Stimulated activated naive CD8-positive, alpha-beta T cell treated with anti-CD3 and anti-CD28 coated beads, Interleukin-15, Interleukin-2, amounts not matched to agents 100 ng/mL and 50 ng/mL, for 24 hours (primary cell): ENCODE measurements at regions not wholly inside any gene's neighbourhood (a gene's known extent, or its start where the extent isn't known, plus 50 kb on each side); places are given as distances from the start of the nearest gene placed in this dataset.
"Not testable (repeated sequence)": the region's sequence is repeated elsewhere in the genome, so short reads cannot be mapped to it uniquely, and the experiment has no call there.

Experiments used
- H3K27ac Mint-ChIP-seq: one replicate; pipeline ENCODE4 v1.8.0; 2021; ENCODE audit warnings: mild to moderate bottlenecking, mixed read lengths
- H3K27me3 Mint-ChIP-seq: one replicate; pipeline ENCODE4 v1.8.0; 2021; ENCODE audit warnings: mixed read lengths
- H3K36me3 Mint-ChIP-seq: one replicate; pipeline ENCODE4 v1.8.0; 2021; ENCODE audit warnings: low read depth, mixed read lengths
- H3K4me1 Mint-ChIP-seq: one replicate; pipeline ENCODE4 v1.8.0; 2021; ENCODE audit warnings: low read depth, mixed read lengths
- H3K4me3 Mint-ChIP-seq: one replicate; pipeline ENCODE4 v1.8.0; 2021; ENCODE audit warnings: mild to moderate bottlenecking, mixed read lengths
- H3K9me3 Mint-ChIP-seq: one replicate; pipeline ENCODE4 v1.8.0; 2021; ENCODE audit warnings: mixed read lengths

DNA sequence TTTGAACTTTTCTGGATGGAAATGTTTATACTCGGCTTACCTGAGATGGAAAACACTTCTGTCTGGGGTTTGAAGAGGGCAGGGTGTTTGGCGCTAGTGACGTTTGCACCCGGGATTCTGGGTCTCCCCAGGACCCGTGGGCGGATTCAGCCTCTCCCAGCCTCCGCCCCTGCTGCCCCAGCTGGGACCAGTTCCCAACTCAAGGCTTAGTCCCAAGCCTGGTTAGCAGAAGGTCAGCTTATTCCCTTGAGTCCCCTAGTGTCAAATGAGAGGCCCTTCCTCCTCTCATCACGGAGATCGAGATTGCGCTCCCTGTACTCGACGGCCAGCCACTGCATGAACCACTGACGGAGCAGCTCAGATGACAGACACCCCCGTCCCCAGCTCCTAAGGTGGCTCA, 123.2 kb downstream of the RTP5 start:
- no peaks in the 10 kb centered on the region for H3K4me1 Mint-ChIP-seq
- no peaks in the 10 kb centered on the region for H3K9me3 Mint-ChIP-seq
- no peak overlapping the region for H3K27ac Mint-ChIP-seq
- peaks cover 3% of the 10 kb centered on the region for H3K36me3 Mint-ChIP-seq
- no peak overlapping the region for H3K4me3 Mint-ChIP-seq
- H3K27me3 Mint-ChIP-seq, result no peaks in the 10 kb centered on the region

DNA sequence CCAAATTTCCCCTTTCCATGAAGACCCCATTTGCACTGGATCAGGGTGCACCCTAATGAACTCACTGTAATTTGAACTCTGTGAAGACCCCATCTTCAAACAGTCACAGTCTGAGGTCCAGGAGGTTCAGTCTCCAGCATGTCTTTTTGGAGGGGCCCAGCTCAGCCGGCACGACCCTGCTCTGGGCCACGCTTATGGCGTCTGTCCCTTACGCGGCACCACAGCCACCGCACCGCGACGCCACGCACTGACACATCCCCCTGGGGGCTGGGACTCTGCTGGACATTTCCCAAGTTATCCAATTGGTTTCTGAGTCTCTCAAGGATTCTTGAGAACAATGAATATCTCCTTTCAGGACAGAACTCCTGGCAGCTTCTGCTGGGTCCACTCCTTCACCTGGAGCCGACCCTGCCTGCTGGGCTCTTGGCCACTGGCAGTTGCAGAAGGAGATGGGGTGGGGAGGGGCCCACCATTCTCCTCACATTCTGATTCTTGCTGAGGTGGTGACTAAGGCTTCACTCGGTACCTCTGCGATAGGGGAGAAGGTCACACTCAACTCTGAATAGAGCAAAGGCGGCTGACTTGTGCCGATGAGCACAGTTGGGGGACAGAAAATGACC, 124.0 kb downstream of the RTP5 start:
- Mint-ChIP-seq H3K27ac (no peak overlapping the region), H3K4me3 (no peak overlapping the region), H3K4me1 (no peaks in the 10 kb centered on the region), H3K36me3 (peaks cover 3% of the 10 kb centered on the region), H3K9me3 (no peaks in the 10 kb centered on the region), H3K27me3 (no peaks in the 10 kb centered on the region)

DNA sequence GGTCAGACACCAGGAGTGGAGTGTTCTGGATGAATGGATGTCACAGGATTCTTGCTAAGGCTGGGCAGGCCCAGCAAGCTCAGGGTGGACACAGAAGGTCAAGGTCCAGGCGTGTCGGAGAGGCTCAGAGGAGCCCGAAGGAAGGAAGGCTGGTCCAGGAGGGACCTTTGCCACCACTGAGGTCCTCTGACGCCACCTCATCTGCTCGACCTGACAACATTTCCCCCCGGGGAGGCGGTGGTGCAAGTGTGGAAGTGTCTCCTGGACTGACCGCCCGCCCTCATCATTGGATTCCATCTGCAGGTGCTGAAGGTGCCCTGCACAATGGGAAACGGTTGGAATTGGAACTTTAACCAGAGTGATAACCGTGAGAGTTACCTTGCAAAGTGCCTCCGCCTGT, 124.6 kb downstream of the RTP5 start:
- Mint-ChIP-seq H3K4me3 (no peak overlapping the region), H3K9me3 (no peaks in the 10 kb centered on the region), H3K36me3 (peaks cover 3% of the 10 kb centered on the region), H3K27me3 (no peaks in the 10 kb centered on the region), H3K4me1 (no peaks in the 10 kb centered on the region), H3K27ac (no peak overlapping the region)

DNA sequence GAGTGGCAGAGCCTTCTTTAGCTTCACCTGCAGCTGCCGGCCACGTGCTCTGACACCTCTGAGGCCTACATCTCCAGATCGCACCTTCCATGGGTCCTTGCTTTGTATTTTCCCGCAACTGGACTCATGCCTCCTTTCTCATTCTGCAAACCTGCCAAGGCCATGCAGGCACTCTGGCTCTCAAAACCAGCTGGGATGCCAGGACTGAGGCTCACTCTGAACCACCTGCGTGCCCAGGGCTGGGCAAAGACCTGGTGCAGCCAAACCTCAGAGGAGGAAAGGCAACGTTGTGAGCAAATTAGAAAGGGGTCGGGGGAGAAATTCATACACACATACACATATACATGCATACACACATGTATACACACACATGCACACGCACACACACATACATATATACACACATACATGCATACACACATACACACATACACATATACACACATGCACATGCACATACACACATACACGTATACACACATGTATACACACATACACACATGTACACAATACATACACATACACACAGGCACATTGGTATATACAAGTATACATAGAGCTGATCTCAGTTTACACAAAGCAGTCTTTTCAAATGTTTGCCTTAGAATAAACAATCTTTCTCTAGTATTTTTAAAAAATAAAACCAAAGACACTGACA, 125.2 kb downstream of the RTP5 start:
- Mint-ChIP-seq H3K4me3 (no peak overlapping the region), H3K9me3 (no peaks in the 10 kb centered on the region), H3K36me3 (peaks cover 3% of the 10 kb centered on the region), H3K27ac (no peak overlapping the region), H3K4me1 (no peaks in the 10 kb centered on the region), H3K27me3 (no peaks in the 10 kb centered on the region)

DNA sequence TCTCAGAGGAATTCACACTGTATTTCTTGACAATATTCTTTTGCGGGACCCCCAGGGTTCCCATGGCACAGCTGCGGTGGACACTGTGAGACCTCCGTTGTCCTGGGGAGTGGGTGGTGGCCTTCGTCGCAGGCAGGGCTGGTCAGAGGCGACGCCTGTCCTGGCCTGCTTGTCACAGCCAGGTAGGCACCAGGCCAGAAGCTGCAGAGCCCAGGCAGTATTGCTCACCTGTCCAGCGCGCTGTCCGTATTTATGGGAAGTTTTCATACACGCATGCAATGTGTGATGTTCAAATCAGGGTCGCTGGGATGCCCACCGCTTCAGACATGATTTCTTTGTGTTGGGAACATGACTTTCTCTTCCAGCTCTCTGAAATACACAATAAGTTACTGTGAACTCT, 126.6 kb downstream of the RTP5 start:
- H3K27me3 Mint-ChIP-seq, result no peaks in the 10 kb centered on the region
- no peaks in the 10 kb centered on the region for H3K4me1 Mint-ChIP-seq
- no peak overlapping the region for H3K27ac Mint-ChIP-seq
- no peaks in the 10 kb centered on the region for H3K9me3 Mint-ChIP-seq
- no peaks in the 10 kb centered on the region for H3K36me3 Mint-ChIP-seq
- H3K4me3 Mint-ChIP-seq, result no peak overlapping the region

DNA sequence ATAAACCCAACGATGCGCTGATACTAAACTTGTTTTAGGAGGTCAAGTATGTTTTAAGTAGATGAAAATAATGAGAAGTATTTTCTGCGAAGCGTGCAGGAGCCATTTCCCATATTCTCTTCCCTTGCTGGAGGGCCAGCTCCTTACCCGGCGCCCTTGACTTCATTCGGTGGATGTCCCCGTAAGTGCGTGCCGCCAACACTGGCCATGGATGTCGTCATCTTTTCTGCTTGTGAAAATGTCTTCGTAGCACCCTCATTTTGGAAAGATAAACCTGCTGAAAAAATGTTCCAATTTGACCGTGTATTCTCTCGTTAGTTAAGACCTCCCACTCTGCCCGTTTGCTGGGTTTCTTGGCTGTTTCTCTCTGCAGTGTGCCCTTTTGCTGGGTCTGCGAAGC, 127.5 kb downstream of the RTP5 start:
- no peaks in the 10 kb centered on the region for H3K9me3 Mint-ChIP-seq
- no peak overlapping the region for H3K4me3 Mint-ChIP-seq
- no peaks in the 10 kb centered on the region for H3K36me3 Mint-ChIP-seq
- H3K4me1 Mint-ChIP-seq, result no peaks in the 10 kb centered on the region
- no peak overlapping the region for H3K27ac Mint-ChIP-seq
- H3K27me3 Mint-ChIP-seq, result no peaks in the 10 kb centered on the region

DNA sequence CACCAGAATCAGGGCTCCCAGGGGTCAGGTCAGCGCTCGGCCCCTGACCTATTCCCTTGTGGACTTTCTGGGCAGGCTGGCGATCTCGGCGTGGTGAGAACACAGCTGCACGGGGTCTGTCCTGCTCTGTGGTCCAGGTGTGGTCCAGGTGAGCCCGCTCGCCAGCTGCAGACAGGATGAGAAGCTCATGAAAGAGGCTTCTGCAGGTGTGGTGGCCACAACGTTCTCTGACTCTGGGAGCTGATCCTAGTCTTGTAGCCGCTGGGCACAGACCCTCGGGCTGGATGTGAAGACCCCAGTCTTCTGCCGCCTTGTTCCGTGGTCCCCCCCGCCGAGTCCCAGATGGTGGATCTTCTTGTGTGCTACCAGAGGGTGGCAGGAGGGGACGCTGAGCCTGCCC, 129.7 kb downstream of the RTP5 start:
- H3K4me3 Mint-ChIP-seq, result no peak overlapping the region
- H3K27me3 Mint-ChIP-seq, result no peaks in the 10 kb centered on the region
- no peaks in the 10 kb centered on the region for H3K9me3 Mint-ChIP-seq
- H3K27ac Mint-ChIP-seq, result no peak overlapping the region
- peaks cover 6% of the 10 kb centered on the region for H3K4me1 Mint-ChIP-seq
- no peaks in the 10 kb centered on the region for H3K36me3 Mint-ChIP-seq

DNA sequence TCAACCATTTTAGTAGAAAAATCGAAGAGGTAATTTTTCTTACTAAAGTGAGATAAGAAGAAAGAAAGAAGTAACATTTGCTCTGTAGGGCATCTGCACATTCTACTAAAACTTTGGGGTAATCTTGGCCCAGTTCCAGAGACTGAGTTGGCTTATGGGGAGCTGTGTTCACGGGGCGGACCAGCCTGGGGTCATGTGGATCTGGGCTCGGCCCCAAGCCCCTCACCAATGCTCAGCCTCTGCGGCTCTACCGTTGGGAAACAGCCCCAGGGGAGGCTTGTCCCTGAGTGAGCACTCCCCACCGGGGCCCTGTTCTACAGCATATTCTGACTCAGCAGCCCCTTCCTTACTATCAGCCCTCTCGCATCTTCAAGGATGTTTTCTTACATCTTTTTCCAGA, 132.3 kb downstream of the RTP5 start:
- Mint-ChIP-seq H3K27me3 (no peaks in the 10 kb centered on the region), H3K4me1 (peaks cover 6% of the 10 kb centered on the region), H3K4me3 (no peak overlapping the region), H3K36me3 (no peaks in the 10 kb centered on the region), H3K9me3 (no peaks in the 10 kb centered on the region), H3K27ac (no peak overlapping the region)

DNA sequence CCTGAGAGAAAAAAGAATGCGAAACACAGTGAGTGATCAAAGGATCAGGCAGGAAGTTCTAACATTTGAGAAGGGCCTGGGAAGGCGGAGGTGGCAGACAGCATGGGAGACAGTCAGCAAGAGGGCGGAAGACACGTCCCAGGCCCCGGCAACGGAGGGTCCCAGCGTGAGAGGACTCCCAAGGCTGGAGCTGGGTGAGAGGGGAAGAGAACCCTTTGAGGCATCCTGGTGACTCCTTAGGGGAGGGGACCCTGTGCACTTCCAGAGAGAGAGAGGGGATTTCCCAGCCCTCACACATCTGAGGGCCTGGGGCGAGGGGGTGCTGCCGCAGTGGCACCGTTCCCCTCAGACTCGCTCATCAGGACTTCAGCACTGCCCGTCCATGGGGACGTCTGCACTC, 133.4 kb downstream of the RTP5 start:
- peaks cover 6% of the 10 kb centered on the region for H3K4me1 Mint-ChIP-seq
- H3K9me3 Mint-ChIP-seq, result no peaks in the 10 kb centered on the region
- H3K27me3 Mint-ChIP-seq, result no peaks in the 10 kb centered on the region
- no peaks in the 10 kb centered on the region for H3K36me3 Mint-ChIP-seq
- peak overlapping the region; percentile 41 for H3K27ac Mint-ChIP-seq
- H3K4me3 Mint-ChIP-seq, result no peak overlapping the region

DNA sequence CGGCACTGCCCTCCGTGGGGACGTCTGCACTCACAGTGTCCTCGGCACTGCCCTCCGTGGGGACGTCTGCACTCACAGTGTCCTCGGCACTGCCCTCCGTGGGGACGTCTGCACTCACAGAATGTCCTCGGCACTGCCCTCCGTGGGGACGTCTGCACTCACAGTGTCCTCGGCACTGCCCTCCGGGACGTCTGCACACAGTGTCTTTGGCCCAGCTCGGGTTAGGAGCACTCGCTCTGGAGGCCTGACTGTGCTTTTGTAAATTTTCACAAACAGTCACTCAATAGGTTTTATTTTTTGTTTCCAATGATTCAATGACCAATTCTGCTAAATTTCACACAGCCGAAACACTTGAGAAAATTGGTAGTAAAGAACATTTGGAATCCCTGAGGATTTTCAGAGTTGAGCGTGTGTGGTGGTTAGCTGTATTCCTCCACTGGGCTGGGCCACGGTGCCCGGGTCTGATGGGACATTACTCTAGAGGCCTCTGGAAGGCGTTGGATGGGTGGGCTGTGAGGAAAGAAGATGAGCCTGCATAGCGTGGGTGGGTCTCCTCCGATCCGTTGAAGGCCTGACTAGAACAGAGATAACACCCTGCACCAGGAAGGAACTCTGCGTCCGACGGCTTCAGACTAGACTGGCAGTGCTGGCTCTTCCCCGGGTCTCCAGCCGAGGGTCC, 134.8 kb downstream of the RTP5 start:
- Mint-ChIP-seq H3K4me3 (no peak overlapping the region), H3K4me1 (peaks cover 6% of the 10 kb centered on the region), H3K27ac (no peak overlapping the region), H3K36me3 (no peaks in the 10 kb centered on the region), H3K27me3 (no peaks in the 10 kb centered on the region), H3K9me3 (no peaks in the 10 kb centered on the region)

DNA sequence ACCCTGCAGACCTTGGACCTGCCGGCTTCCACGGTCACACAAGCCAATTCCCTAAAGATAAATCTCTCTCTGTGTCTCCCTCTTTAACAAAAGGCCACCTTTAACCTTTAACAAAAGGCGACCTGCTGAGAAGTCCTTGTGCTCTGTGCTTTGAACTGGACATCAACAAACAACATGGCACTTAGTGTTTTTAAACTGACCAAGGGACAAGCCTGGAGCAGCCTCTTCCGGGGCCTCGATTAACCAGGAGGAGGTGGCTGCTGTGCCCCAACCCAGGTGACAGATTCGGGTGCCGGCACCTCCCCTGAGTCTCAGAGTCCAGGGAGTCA, 135.3 kb downstream of the RTP5 start:
- no peaks in the 10 kb centered on the region for H3K36me3 Mint-ChIP-seq
- H3K27ac Mint-ChIP-seq, result no peak overlapping the region
- no peaks in the 10 kb centered on the region for H3K27me3 Mint-ChIP-seq
- no peaks in the 10 kb centered on the region for H3K9me3 Mint-ChIP-seq
- peaks cover 6% of the 10 kb centered on the region for H3K4me1 Mint-ChIP-seq
- H3K4me3 Mint-ChIP-seq, result no peak overlapping the region

DNA sequence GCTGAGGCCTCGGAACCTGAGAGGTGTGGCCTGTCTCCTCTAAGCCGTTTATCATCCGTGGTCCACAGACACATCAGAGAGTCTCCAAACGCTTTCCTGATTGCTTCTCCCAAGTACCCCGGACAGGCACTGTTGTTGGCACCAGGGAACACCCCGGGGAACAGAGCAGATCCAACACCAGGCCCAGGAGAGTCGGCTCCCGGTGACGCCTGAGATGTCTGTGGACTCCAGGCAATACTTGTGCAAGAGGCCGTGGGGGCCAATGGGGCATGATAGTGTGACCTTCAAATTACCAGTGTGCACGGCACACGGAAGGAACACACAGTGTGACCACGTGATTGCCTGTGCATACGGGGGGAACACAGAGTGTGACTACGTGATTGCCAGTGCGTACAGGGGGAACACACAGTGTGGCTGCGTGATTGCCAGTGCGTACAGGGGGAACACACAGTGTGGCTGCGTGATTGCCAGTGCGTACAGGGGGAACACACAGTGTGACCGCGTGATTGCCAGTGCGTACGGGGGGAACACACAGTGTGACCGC, 136.6 kb downstream of the RTP5 start:
- not testable (repeated sequence) for H3K9me3 Mint-ChIP-seq, H3K27ac Mint-ChIP-seq, H3K4me3 Mint-ChIP-seq, H3K27me3 Mint-ChIP-seq, H3K36me3 Mint-ChIP-seq
- peaks cover 10% of the 10 kb centered on the region for H3K4me1 Mint-ChIP-seq

DNA sequence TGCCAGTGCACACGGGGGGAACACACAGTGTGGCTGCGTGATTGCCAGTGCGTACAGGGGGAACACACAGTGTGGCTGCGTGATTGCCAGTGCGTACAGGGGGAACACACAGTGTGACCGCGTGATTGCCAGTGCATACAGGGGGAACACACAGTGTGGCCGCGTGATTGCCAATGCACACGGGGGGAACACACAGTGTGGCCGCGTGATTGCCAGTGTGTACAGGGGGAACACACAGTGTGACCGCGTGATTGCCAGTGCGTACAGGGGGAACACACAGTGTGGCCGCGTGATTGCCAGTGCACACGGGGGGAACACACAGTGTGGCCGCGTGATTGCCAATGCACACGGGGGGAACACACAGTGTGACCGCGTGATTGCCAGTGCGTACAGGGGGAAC, 139.4 kb downstream of the RTP5 start:
- not testable (repeated sequence) for H3K36me3 Mint-ChIP-seq, H3K4me3 Mint-ChIP-seq, H3K27ac Mint-ChIP-seq

DNA sequence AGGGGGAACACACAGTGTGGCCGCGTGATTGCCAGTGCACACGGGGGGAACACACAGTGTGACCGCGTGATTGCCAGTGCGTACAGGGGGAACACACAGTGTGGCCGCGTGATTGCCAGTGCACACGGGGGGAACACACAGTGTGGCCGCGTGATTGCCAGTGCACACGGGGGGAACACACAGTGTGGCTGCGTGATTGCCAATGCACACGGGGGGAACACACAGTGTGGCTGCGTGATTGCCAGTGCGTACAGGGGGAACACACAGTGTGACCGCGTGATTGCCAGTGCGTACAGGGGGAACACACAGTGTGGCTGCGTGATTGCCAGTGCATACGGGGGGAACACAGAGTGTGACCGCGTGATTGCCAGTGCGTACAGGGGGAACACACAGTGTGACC, 140.3 kb downstream of the RTP5 start:
- H3K27me3 Mint-ChIP-seq, H3K4me3 Mint-ChIP-seq, H3K36me3 Mint-ChIP-seq, H3K27ac Mint-ChIP-seq, H3K4me1 Mint-ChIP-seq, H3K9me3 Mint-ChIP-seq: not testable (repeated sequence)

More for the DNA sequence above, 139.4 kb downstream of the RTP5 start:
- H3K9me3 Mint-ChIP-seq, H3K4me1 Mint-ChIP-seq, H3K27me3 Mint-ChIP-seq: not testable (repeated sequence)

DNA sequence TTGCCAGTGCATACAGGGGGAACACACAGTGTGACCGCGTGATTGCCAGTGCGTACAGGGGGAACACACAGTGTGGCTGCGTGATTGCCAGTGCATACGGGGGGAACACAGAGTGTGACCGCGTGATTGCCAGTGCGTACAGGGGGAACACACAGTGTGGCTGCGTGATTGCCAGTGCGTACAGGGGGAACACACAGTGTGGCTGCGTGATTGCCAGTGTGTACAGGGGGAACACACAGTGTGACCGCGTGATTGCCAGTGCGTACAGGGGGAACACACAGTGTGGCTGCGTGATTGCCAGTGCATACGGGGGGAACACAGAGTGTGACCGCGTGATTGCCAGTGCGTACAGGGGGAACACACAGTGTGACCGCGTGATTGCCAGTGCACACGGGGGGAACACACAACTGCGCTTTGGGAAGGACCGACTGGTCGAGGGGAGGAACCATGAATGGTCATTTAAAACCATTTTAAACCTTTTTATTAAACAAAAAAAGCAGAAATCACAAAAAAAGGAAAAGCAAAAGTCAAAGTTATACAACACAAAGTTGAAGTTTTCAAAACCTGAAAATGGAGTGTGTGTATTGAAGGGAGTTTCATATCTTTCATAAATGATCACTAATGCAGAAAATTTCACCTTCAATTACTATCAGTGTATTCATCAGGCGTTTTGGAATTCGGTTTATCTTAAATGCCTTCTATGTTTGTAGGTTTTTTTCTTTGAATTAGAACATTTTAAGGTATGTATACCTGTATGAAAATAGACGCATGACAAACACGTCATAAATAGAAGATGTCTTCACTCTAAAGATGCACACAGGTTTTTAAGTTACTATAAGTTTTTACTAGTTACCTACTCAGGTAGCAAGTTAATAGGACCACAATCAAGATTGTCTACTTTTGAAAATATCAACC, 141.0 kb downstream of the RTP5 start:
- H3K27ac Mint-ChIP-seq, result peak overlapping the region; percentile 41
- not testable (repeated sequence) for H3K4me1 Mint-ChIP-seq, H3K4me3 Mint-ChIP-seq, H3K36me3 Mint-ChIP-seq, H3K27me3 Mint-ChIP-seq, H3K9me3 Mint-ChIP-seq
